K562 (cell line): ENCODE measurements at regions not wholly inside any gene's neighbourhood (a gene's known extent, or its start where the extent isn't known, plus 50 kb on each side); places are given as distances from the start of the nearest gene placed in this dataset.

Experiments
- ATF3 ChIP-seq, 2 experiments: fragments of 450-650 bp in 1 of 2; sonication (generic) in 1 of 2; formaldehyde crosslinking in 1 of 2; IDR thresholded peaks in 1 of 2; conservative IDR thresholded peaks in 1 of 2; 2 replicates each; pipeline versions ENCODE4 v1.6.1 to v1.8.1; 2016 to 2023; ENCODE audit warnings: mild to moderate bottlenecking in 2 of 2, moderate library complexity in 2 of 2, inconsistent platforms in 1 of 2, missing genetic modification reagents in 1 of 2
- CEBPB ChIP-seq: fragments of 450-650 bp; IDR thresholded peaks from 2 replicates; pipeline ENCODE4 v1.6.1; 2016; ENCODE audit warnings: missing genetic modification characterization, missing compliant biosample characterization
- CTCF ChIP-seq, 3 experiments: IDR thresholded peaks in 2 of 3; conservative IDR thresholded peaks in 1 of 3; 2 replicates each; pipeline ENCODE4 v1.5.1; 2011 to 2012; ENCODE audit warnings: low read length in 3 of 3, mild to moderate bottlenecking in 3 of 3, control low read depth in 2 of 3, improper control_type of control experiment in 1 of 3, inconsistent platforms in 1 of 3, low read depth in 1 of 3, mixed read lengths in 1 of 3, moderate library complexity in 1 of 3; ENCODE audit not compliant: insufficient read depth in 2 of 3
- ELF4 ChIP-seq: fragments of 450-650 bp; formaldehyde crosslinking; IDR thresholded peaks from 2 replicates; pipeline ENCODE4 v1.4.0; 2022; ENCODE audit warnings: missing genetic modification characterization
- ERF ChIP-seq: fragments of 450-650 bp; formaldehyde crosslinking; IDR thresholded peaks from 2 replicates; pipeline ENCODE4 v1.4.0; 2020; ENCODE audit warnings: mild to moderate bottlenecking, mixed read lengths
- GATAD2B ChIP-seq: fragments of 450-650 bp; IDR thresholded peaks from 2 replicates; pipeline ENCODE4 v1.6.1; 2017; ENCODE audit warnings: mild to moderate bottlenecking, borderline replicate concordance
- IRF9 ChIP-seq: fragments of 450-650 bp; IDR thresholded peaks from 2 replicates; pipeline ENCODE4 v1.6.1; 2016; ENCODE audit warnings: missing biosample characterization, missing genetic modification characterization
- JUNB ChIP-seq: fragments of 450-650 bp; formaldehyde crosslinking; conservative IDR thresholded peaks from 2 replicates; pipeline ENCODE4 v1.4.0; 2020; ENCODE audit warnings: mild to moderate bottlenecking
- SMAD2 ChIP-seq: fragments of 150-350 bp; IDR thresholded peaks from 2 replicates; pipeline ENCODE4 v1.6.1; 2014; ENCODE audit warnings: low read depth, mild to moderate bottlenecking, low read length
- TEAD1 ChIP-seq, 2 experiments: fragments of 450-650 bp in 1 of 2; sonication (generic) in 1 of 2; formaldehyde crosslinking; IDR thresholded peaks; 2 replicates each; pipeline versions ENCODE4 v1.4.0 to v1.8.0; 2020 to 2022; ENCODE audit warnings: mild to moderate bottlenecking in 2 of 2, missing genetic modification reagents in 1 of 2
- ZNF740 ChIP-seq, 3 experiments: fragments of 200-800 bp in 1 of 3; sonication (Bioruptor generic) in 1 of 3; sonication (generic) in 1 of 3; formaldehyde crosslinking in 1 of 3; IDR thresholded peaks; 2 replicates each; pipeline versions ENCODE4 v1.6.1 to v1.8.0; 2016 to 2022; ENCODE audit warnings: mild to moderate bottlenecking in 2 of 3, missing compliant biosample characterization in 2 of 3, missing genetic modification characterization in 2 of 3, missing genetic modification reagents in 1 of 3

GRCh38 chr9:1431461-1431860, 381.3 kb downstream of the DMRT2 start:
- TF ChIP-seq SMAD2: no peak
- TF ChIP-seq ATF3 (IDR thresholded peaks at IDR 0.05): no peak
- no peak for TF ChIP-seq ATF3 (CRISPR knock-in tag; conservative IDR thresholded peaks at IDR 0.05)
- TF ChIP-seq CEBPB: no peak
- no peak for TF ChIP-seq IRF9 (tag)
- TF ChIP-seq ZNF740 (CRISPR knock-in tag; IDR thresholded peaks at IDR 0.05): no peak
- TF ChIP-seq ZNF740 (tag; IDR thresholded peaks at IDR 0.05): no peak
- no peak for TF ChIP-seq ERF
- no peak for TF ChIP-seq CTCF (IDR thresholded peaks at IDR 0.05 in 2 of 3, conservative IDR thresholded peaks at IDR 0.05 in 1 of 3; ENCODE audit: insufficient read depth in 2 of 3, low read depth in 1 of 3, low read length in 3 of 3)
- no peak for TF ChIP-seq TEAD1 (CRISPR knock-in tag; IDR thresholded peaks at IDR 0.05)
- TF ChIP-seq JUNB (CRISPR knock-in tag): no peak
- no peak for TF ChIP-seq GATAD2B
- no peak for TF ChIP-seq ELF4 (CRISPR knock-in tag)
